ENCODE measurements at regions not wholly inside any gene's neighbourhood (a gene's known extent, or its start where the extent isn't known, plus 50 kb on each side); places are given as distances from the start of the nearest gene placed in this dataset.

DNA sequence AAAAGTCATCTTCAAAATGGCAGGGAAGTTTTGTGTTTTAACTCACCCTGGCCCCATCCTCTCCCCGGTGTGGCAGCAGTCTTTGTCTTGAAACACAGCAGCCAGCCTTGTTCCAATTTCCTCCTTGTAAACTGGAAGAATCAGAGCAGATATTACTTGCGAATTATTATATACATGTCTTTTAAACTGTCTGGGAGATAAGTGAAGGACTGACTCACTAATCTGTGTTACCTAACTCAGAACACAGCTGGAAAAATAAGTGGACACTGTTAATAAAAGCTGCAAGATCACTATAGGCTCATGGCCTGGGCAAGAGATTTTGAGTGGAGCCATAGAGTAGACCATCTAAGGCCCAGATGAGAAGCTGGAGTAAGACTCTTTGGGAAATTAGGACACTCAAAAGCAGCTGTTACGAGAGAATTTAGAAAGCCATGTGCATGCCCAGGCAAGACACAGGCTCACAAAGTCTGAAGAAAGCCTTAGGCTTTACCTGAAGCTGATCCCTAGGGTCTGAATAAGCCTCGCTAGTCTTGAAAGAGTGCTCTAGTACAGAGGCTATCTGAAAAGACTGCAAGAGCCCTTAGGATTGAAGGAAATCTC is 233.0 kb upstream of the RAB4A start:
- TF ChIP-seq POLR2AphosphoS5 (IDR thresholded peaks at IDR 0.05; ENCODE audit: low read depth), result no peak
- TF ChIP-seq, protein P1, sequence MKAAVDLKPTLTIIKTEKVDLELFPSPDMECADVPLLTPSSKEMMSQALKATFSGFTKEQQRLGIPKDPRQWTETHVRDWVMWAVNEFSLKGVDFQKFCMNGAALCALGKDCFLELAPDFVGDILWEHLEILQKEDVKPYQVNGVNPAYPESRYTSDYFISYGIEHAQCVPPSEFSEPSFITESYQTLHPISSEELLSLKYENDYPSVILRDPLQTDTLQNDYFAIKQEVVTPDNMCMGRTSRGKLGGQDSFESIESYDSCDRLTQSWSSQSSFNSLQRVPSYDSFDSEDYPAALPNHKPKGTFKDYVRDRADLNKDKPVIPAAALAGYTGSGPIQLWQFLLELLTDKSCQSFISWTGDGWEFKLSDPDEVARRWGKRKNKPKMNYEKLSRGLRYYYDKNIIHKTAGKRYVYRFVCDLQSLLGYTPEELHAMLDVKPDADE (IDR thresholded peaks at IDR 0.05), result no peak
- TF ChIP-seq EZH2phosphoT487 (IDR thresholded peaks at IDR 0.05; ENCODE audit: unreplicated experiment), result no peak
- TF ChIP-seq, protein P2, sequence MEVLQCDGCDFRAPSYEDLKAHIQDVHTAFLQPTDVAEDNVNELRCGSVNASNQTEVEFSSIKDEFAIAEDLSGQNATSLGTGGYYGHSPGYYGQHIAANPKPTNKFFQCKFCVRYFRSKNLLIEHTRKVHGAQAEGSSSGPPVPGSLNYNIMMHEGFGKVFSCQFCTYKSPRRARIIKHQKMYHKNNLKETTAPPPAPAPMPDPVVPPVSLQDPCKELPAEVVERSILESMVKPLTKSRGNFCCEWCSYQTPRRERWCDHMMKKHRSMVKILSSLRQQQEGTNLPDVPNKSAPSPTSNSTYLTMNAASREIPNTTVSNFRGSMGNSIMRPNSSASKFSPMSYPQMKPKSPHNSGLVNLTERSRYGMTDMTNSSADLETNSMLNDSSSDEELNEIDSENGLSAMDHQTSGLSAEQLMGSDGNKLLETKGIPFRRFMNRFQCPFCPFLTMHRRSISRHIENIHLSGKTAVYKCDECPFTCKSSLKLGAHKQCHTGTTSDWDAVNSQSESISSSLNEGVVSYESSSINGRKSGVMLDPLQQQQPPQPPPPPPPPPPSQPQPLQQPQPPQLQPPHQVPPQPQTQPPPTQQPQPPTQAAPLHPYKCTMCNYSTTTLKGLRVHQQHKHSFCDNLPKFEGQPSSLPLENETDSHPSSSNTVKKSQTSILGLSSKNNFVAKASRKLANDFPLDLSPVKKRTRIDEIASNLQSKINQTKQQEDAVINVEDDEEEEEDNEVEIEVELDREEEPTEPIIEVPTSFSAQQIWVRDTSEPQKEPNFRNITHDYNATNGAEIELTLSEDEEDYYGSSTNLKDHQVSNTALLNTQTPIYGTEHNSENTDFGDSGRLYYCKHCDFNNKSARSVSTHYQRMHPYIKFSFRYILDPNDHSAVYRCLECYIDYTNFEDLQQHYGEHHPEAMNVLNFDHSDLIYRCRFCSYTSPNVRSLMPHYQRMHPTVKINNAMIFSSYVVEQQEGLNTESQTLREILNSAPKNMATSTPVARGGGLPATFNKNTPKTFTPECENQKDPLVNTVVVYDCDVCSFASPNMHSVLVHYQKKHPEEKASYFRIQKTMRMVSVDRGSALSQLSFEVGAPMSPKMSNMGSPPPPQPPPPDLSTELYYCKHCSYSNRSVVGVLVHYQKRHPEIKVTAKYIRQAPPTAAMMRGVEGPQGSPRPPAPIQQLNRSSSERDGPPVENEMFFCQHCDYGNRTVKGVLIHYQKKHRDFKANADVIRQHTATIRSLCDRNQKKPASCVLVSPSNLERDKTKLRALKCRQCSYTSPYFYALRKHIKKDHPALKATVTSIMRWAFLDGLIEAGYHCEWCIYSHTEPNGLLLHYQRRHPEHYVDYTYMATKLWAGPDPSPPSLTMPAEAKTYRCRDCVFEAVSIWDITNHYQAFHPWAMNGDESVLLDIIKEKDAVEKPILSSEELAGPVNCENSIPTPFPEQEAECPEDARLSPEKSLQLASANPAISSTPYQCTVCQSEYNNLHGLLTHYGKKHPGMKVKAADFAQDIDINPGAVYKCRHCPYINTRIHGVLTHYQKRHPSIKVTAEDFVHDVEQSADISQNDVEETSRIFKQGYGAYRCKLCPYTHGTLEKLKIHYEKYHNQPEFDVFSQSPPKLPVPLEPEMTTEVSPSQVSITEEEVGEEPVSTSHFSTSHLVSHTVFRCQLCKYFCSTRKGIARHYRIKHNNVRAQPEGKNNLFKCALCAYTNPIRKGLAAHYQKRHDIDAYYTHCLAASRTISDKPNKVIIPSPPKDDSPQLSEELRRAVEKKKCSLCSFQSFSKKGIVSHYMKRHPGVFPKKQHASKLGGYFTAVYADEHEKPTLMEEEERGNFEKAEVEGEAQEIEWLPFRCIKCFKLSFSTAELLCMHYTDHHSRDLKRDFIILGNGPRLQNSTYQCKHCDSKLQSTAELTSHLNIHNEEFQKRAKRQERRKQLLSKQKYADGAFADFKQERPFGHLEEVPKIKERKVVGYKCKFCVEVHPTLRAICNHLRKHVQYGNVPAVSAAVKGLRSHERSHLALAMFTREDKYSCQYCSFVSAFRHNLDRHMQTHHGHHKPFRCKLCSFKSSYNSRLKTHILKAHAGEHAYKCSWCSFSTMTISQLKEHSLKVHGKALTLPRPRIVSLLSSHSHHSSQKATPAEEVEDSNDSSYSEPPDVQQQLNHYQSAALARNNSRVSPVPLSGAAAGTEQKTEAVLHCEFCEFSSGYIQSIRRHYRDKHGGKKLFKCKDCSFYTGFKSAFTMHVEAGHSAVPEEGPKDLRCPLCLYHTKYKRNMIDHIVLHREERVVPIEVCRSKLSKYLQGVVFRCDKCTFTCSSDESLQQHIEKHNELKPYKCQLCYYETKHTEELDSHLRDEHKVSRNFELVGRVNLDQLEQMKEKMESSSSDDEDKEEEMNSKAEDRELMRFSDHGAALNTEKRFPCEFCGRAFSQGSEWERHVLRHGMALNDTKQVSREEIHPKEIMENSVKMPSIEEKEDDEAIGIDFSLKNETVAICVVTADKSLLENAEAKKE (CRISPR knock-in tag; IDR thresholded peaks at IDR 0.05), result no peak
- TF ChIP-seq EZH2 (IDR thresholded peaks at IDR 0.05; ENCODE audit: low read depth, unreplicated experiment), result no peak
- TF ChIP-seq NANOG (IDR thresholded peaks at IDR 0.05; ENCODE audit: borderline replicate concordance), result no peak
- no peak for TF ChIP-seq CREB1 (CRISPR knock-in tag; IDR thresholded peaks at IDR 0.05; ENCODE audit: low read depth)
- no peak for TF ChIP-seq JUNB (IDR thresholded peaks at IDR 0.05; ENCODE audit: unreplicated experiment)
- TF ChIP-seq, protein P3, sequence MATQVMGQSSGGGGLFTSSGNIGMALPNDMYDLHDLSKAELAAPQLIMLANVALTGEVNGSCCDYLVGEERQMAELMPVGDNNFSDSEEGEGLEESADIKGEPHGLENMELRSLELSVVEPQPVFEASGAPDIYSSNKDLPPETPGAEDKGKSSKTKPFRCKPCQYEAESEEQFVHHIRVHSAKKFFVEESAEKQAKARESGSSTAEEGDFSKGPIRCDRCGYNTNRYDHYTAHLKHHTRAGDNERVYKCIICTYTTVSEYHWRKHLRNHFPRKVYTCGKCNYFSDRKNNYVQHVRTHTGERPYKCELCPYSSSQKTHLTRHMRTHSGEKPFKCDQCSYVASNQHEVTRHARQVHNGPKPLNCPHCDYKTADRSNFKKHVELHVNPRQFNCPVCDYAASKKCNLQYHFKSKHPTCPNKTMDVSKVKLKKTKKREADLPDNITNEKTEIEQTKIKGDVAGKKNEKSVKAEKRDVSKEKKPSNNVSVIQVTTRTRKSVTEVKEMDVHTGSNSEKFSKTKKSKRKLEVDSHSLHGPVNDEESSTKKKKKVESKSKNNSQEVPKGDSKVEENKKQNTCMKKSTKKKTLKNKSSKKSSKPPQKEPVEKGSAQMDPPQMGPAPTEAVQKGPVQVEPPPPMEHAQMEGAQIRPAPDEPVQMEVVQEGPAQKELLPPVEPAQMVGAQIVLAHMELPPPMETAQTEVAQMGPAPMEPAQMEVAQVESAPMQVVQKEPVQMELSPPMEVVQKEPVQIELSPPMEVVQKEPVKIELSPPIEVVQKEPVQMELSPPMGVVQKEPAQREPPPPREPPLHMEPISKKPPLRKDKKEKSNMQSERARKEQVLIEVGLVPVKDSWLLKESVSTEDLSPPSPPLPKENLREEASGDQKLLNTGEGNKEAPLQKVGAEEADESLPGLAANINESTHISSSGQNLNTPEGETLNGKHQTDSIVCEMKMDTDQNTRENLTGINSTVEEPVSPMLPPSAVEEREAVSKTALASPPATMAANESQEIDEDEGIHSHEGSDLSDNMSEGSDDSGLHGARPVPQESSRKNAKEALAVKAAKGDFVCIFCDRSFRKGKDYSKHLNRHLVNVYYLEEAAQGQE (IDR thresholded peaks at IDR 0.05; ENCODE audit: unreplicated experiment), result no peak
- no peak for TF ChIP-seq STAT1 (IDR thresholded peaks at IDR 0.05; ENCODE audit: unreplicated experiment)
- no peak for TF ChIP-seq ZNF114 (CRISPR knock-in tag; IDR thresholded peaks at IDR 0.05)
- no peak for TF ChIP-seq ZNF331 (CRISPR knock-in tag; IDR thresholded peaks at IDR 0.05; ENCODE audit: low read depth)
- TF ChIP-seq, protein P4, sequence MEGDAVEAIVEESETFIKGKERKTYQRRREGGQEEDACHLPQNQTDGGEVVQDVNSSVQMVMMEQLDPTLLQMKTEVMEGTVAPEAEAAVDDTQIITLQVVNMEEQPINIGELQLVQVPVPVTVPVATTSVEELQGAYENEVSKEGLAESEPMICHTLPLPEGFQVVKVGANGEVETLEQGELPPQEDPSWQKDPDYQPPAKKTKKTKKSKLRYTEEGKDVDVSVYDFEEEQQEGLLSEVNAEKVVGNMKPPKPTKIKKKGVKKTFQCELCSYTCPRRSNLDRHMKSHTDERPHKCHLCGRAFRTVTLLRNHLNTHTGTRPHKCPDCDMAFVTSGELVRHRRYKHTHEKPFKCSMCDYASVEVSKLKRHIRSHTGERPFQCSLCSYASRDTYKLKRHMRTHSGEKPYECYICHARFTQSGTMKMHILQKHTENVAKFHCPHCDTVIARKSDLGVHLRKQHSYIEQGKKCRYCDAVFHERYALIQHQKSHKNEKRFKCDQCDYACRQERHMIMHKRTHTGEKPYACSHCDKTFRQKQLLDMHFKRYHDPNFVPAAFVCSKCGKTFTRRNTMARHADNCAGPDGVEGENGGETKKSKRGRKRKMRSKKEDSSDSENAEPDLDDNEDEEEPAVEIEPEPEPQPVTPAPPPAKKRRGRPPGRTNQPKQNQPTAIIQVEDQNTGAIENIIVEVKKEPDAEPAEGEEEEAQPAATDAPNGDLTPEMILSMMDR (conservative IDR thresholded peaks at IDR 0.05; ENCODE audit: low read depth in 2 of 2), result no peak
- no peaks in the 10 kb centered on the region for H3K36me3 Mint-ChIP-seq (ENCODE audit: low read depth)
- Histone ChIP-seq H3K79me2 (replicated peaks; ENCODE audit: insufficient read depth) (no peaks in the 10 kb centered on the region), H3K4me3 (no peak overlapping the region), H3K36me3 (ENCODE audit: insufficient read depth) (no peaks in the 10 kb centered on the region), H3K27ac (ENCODE audit: low read depth) (no peak overlapping the region), H3K27me3 (ENCODE audit: insufficient read depth) (no peaks in the 10 kb centered on the region), H3F3A (replicated peaks; ENCODE audit: low read depth) (no peaks in the 10 kb centered on the region), H2AFZ (peak overlapping the region; percentile 69), H3K4me2 (no peak overlapping the region), H4K20me1 (replicated peaks; ENCODE audit: insufficient read depth) (no peaks in the 10 kb centered on the region), H3K9me2 (ENCODE audit: insufficient read depth) (0 out of 2 replicates have a peak, but pooled peaks cover 2% of the 10 kb centered on the region), H3K4me1 (ENCODE audit: insufficient read depth) (no peaks in the 10 kb centered on the region)
- no peak for DNase-seq (ENCODE audit: low spot score)
- ATAC-seq, result peak; percentile 44; the same call in 2 of the 3 replicates
- H3K4me3 Mint-ChIP-seq, result no peak overlapping the region
- peaks cover 7% of the 10 kb centered on the region for H3K4me1 Mint-ChIP-seq
- peaks cover 2% of the 10 kb centered on the region for H3K27me3 Mint-ChIP-seq (ENCODE audit: insufficient read depth, low read depth, poor library complexity)
- no peaks in the 10 kb centered on the region for H3K9me3 Mint-ChIP-seq
- H3K27ac Mint-ChIP-seq, result no peak overlapping the region

Data from GM23338 (cell line).